ENCODE measurements at regions not wholly inside any gene's neighbourhood (a gene's known extent, or its start where the extent isn't known, plus 50 kb on each side); places are given as distances from the start of the nearest gene placed in this dataset.

DNA sequence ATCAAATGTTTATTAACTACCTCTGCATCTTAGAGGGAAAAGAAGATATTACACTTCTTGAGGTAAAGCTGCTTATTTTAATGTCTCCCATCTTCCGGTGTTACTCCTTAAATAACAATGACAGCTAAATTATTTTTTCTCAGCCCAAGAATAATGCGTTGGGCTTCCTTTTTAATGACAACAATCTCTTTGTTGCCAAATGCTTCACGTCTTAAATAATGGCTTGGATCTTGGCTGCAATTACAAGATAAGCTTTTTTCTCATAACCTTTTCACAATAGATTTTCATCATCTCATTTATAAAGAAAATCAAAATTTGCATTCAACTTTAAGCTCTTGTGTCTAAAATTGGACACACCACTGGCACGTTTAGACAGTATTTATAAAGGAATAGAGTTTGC is 89.2 kb upstream of the COL8A1 start:
- TF ChIP-seq CTCF (IDR thresholded peaks at IDR 0.05; ENCODE audit: unreplicated experiment): no peak
- Mint-ChIP-seq H3K36me3 (ENCODE audit: insufficient read depth) (no peaks in the 10 kb centered on the region), H3K4me1 (ENCODE audit: low read depth) (peaks cover 3% of the 10 kb centered on the region), H3K4me3 (ENCODE audit: low read depth) (no peak overlapping the region), H3K9me3 (ENCODE audit: low read depth) (no peaks in the 10 kb centered on the region), H3K27me3 (peaks cover 1% of the 10 kb centered on the region), H3K27ac (no peak overlapping the region)
- DNase-seq (ENCODE audit: low spot score, unreplicated experiment): no peak

- Mint-ChIP-seq H3K27me3 (no peaks in the 10 kb centered on the region), H3K9me3 (ENCODE audit: low read depth) (no peaks in the 10 kb centered on the region), H3K27ac (no peak overlapping the region), H3K36me3 (ENCODE audit: insufficient read depth) (no peaks in the 10 kb centered on the region), H3K4me3 (ENCODE audit: low read depth) (no peak overlapping the region), H3K4me1 (ENCODE audit: low read depth) (peaks cover 3% of the 10 kb centered on the region)
- no peak for DNase-seq (ENCODE audit: low spot score, unreplicated experiment)
- TF ChIP-seq CTCF (IDR thresholded peaks at IDR 0.05; ENCODE audit: unreplicated experiment): no peak
Measured at GRCh38 chr3:99548674-99549073, 89.7 kb upstream of the COL8A1 start.

- no peak for TF ChIP-seq CTCF (IDR thresholded peaks at IDR 0.05; ENCODE audit: unreplicated experiment)
- H3K9me3 Mint-ChIP-seq (ENCODE audit: low read depth): no peaks in the 10 kb centered on the region
- peaks cover 3% of the 10 kb centered on the region for H3K4me1 Mint-ChIP-seq (ENCODE audit: low read depth)
- no peak overlapping the region for H3K27ac Mint-ChIP-seq
- no peaks in the 10 kb centered on the region for H3K36me3 Mint-ChIP-seq (ENCODE audit: insufficient read depth)
- DNase-seq (ENCODE audit: low spot score, unreplicated experiment): no peak
- H3K4me3 Mint-ChIP-seq (ENCODE audit: low read depth): no peak overlapping the region
- H3K27me3 Mint-ChIP-seq: no peaks in the 10 kb centered on the region
Measured at GRCh38 chr3:99545941-99546580, 92.3 kb upstream of the COL8A1 start.

DNA sequence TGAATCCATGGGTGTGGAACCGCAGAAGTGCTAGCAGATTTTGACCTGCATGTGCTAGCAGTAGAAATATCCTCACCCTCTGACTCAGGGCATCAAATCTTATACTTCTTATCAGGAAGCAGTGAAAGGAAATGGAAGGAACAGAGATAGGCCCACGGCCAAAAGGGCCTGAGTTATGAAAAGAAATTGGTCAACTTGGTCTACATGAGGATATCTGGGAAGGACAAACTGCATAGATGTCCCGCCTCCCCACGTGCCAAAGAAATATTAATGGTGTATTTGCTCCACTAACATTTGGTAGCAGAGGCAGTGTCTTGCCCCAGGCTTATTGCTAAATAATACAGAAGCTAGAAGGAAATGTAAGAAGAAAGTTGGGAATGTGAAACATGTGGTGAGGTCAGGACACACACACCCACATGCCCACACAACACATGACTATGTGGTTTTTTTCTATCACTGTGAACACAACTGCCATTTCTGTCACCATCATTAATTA is 93.6 kb upstream of the COL8A1 start:
- TF ChIP-seq CTCF (IDR thresholded peaks at IDR 0.05; ENCODE audit: unreplicated experiment): no peak
- no peaks in the 10 kb centered on the region for H3K9me3 Mint-ChIP-seq (ENCODE audit: low read depth)
- H3K4me3 Mint-ChIP-seq (ENCODE audit: low read depth): no peak overlapping the region
- H3K4me1 Mint-ChIP-seq (ENCODE audit: low read depth): peaks cover 3% of the 10 kb centered on the region
- no peak overlapping the region for H3K27ac Mint-ChIP-seq
- H3K27me3 Mint-ChIP-seq: no peaks in the 10 kb centered on the region
- no peak for DNase-seq (ENCODE audit: low spot score, unreplicated experiment)
- no peaks in the 10 kb centered on the region for H3K36me3 Mint-ChIP-seq (ENCODE audit: insufficient read depth)

DNA sequence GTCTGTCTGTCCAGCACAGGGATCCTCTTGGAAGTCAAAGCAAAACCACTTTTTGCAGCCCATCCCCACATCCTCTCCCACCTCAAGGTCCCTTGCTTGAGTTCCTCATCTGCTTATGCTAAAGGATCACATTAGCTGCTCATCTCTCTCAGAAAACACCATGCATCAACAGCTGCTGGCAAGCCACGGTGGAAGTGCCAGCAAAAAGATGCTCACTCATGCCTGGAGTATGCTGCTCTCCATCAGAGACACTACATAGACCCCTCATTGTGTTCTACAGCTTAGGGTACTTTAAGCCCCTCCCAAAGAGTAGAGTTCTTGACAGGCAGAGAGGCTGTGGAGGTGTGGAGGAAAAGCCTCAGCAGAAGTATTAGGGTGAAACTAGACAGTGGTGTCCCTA is 94.6 kb upstream of the COL8A1 start:
- peaks cover 3% of the 10 kb centered on the region for H3K4me1 Mint-ChIP-seq (ENCODE audit: low read depth)
- H3K27ac Mint-ChIP-seq: no peak overlapping the region

More for the DNA sequence above, 94.6 kb upstream of the COL8A1 start:
- DNase-seq (ENCODE audit: low spot score, unreplicated experiment): no peak
- Mint-ChIP-seq H3K36me3 (ENCODE audit: insufficient read depth) (no peaks in the 10 kb centered on the region), H3K4me3 (ENCODE audit: low read depth) (no peak overlapping the region), H3K9me3 (ENCODE audit: low read depth) (no peaks in the 10 kb centered on the region), H3K27me3 (no peaks in the 10 kb centered on the region)
- TF ChIP-seq CTCF (IDR thresholded peaks at IDR 0.05; ENCODE audit: unreplicated experiment): no peak

Measured in progenitor cell of endocrine pancreas (in vitro differentiated cells).